ENCODE measurements at regions not wholly inside any gene's neighbourhood (a gene's known extent, or its start where the extent isn't known, plus 50 kb on each side); places are given as distances from the start of the nearest gene placed in this dataset.

DNA sequence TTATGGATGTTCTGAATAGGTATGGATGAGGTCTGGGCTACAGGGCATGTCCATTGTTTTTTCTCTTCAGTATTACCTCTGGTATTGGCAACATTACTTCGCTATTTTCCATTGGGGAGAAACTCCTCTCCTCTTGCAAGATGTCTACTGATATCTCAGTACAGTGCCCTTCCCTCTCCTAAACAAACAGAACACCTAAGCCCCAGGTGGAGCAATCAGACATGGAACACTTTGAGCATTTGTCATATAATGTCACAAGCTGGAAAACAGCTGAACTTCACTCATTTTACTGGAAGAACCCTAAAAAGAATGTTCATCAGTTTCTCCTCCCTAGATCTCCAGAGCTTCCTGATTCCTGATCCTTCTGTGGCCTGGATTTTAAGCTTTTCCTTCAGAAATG is 339.8 kb downstream of the FRK start:
- no peak for TF ChIP-seq EP300 (IDR thresholded peaks at IDR 0.05)
- TF ChIP-seq, protein P1, sequence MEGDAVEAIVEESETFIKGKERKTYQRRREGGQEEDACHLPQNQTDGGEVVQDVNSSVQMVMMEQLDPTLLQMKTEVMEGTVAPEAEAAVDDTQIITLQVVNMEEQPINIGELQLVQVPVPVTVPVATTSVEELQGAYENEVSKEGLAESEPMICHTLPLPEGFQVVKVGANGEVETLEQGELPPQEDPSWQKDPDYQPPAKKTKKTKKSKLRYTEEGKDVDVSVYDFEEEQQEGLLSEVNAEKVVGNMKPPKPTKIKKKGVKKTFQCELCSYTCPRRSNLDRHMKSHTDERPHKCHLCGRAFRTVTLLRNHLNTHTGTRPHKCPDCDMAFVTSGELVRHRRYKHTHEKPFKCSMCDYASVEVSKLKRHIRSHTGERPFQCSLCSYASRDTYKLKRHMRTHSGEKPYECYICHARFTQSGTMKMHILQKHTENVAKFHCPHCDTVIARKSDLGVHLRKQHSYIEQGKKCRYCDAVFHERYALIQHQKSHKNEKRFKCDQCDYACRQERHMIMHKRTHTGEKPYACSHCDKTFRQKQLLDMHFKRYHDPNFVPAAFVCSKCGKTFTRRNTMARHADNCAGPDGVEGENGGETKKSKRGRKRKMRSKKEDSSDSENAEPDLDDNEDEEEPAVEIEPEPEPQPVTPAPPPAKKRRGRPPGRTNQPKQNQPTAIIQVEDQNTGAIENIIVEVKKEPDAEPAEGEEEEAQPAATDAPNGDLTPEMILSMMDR (IDR thresholded peaks at IDR 0.05), result no peak
